ENCODE measurements at regions not wholly inside any gene's neighbourhood (a gene's known extent, or its start where the extent isn't known, plus 50 kb on each side); places are given as distances from the start of the nearest gene placed in this dataset.

DNA sequence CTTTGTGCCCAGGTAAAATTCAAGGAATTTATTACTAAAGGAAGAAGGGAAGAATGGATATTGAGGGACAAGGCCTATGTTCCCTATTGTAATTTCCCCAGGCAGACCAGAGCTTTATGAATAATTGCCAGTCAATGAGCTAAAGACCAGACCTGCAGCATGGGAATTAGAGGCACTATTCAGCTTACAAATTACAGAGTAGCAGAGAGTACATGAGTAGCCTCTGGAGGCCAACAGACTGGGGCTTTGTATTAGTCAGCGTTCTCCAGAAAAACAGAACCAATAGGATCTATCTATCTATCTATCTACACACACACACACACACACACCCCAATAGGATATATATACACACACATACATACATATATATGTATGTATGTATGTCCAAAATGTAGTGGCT lies 120.0 kb upstream of the RPH3A start:
- TF ChIP-seq, protein P1, sequence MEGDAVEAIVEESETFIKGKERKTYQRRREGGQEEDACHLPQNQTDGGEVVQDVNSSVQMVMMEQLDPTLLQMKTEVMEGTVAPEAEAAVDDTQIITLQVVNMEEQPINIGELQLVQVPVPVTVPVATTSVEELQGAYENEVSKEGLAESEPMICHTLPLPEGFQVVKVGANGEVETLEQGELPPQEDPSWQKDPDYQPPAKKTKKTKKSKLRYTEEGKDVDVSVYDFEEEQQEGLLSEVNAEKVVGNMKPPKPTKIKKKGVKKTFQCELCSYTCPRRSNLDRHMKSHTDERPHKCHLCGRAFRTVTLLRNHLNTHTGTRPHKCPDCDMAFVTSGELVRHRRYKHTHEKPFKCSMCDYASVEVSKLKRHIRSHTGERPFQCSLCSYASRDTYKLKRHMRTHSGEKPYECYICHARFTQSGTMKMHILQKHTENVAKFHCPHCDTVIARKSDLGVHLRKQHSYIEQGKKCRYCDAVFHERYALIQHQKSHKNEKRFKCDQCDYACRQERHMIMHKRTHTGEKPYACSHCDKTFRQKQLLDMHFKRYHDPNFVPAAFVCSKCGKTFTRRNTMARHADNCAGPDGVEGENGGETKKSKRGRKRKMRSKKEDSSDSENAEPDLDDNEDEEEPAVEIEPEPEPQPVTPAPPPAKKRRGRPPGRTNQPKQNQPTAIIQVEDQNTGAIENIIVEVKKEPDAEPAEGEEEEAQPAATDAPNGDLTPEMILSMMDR (conservative IDR thresholded peaks at IDR 0.05; ENCODE audit: low read length) = no peak
- TF ChIP-seq EZH2phosphoT487 (IDR thresholded peaks at IDR 0.05; ENCODE audit: borderline replicate concordance, low read depth, low read length) = no peak
